HG02798 (cell line): ENCODE measurements at regions not wholly inside any gene's neighbourhood (a gene's known extent, or its start where the extent isn't known, plus 50 kb on each side); places are given as distances from the start of the nearest gene placed in this dataset.

Experiments
- ATAC-seq: cut with Tn5 transposase; IDR thresholded peaks from one replicate; pipeline ENCODE4 v1.9.1; 2021; ENCODE audit warnings: mild to moderate bottlenecking; ENCODE audit not compliant: unreplicated experiment, poor library complexity

DNA sequence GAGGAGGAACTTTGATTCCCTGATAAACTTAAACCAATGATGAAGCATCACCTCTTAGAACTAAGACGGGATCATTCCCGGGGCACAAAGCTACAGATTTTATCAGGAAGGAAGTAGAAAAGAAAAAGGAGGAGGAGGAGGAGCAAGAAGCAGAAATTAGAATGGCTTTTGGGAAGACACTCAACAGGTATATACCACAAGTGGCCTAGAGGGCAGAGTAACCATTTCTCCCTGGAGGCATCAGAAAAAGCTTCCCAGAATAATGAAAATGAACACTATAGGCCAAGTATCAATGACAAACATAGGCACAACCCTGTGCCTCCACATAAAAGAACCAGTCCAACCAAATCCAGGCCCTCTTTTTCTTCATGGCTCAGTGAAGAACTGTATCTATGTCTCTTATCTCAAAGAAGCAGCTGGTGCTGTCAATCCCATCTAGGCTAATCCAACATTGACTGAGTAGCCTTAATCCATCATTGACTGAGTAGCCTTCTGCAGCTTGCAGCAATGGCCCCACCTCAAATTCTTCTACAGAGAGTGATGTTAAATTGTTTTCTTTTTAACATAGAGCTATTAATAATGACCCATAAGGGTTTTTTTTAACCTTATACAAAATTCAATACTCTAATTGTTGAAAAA is 178.8 kb upstream of the KIF2A start:
- no peak for ATAC-seq

DNA sequence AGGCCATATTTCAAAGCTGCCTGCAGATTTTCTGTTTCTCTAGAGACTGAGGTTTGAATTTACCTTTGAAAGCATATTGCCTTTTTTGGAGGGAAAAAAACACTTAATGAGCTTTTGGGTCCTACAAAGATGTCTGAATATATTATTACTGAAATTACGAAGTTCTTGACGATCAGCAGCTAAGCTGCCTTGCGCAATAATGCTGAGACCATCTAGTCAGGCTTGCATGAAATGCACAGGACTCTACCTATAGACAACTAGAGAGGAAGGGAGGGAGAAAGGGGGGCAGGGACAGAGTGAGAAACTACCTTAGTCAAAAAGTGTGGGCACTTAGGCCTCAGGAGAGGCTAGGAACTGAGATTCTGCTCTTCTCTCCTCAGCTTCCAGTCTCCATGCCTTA is 175.9 kb upstream of the KIF2A start:
- ATAC-seq = no peak

DNA sequence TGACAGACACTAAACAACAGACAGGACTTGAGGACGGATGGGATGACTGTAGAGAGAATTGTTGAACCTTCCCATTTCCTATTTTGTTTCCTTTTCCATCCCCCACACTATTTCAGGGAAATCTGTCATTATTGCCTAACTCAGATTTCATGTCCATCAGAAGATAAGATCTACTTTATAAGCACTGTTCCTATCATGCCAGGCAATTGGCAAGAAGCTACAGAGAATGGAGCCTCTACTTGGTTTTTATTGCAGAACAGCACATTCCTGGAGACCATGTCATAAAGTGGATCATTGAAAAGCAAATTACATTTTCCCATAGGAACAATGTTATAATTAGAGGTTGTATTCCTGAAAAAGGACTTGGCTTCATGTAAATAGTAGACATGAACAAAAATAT is 173.7 kb upstream of the KIF2A start:
- ATAC-seq = no peak

DNA sequence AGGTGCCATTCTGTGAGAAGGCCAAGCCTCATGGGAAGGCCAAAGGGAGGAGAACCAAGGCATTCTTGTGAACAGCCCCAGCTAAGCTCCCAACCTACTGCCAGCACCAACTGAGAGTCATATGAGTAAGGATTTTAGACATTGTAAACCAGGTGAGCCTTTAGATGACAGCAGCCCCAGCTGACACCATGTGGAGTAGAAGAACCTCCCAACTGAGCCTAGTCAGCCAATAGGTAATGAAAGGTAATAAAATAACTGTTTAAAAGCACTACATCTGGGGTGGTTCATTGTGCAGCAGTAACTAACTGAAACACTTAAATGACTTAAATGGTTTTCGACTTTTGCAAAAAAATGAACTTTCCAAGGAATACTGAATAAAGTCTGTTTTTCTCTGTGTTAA is 172.6 kb upstream of the KIF2A start:
- ATAC-seq = no peak

DNA sequence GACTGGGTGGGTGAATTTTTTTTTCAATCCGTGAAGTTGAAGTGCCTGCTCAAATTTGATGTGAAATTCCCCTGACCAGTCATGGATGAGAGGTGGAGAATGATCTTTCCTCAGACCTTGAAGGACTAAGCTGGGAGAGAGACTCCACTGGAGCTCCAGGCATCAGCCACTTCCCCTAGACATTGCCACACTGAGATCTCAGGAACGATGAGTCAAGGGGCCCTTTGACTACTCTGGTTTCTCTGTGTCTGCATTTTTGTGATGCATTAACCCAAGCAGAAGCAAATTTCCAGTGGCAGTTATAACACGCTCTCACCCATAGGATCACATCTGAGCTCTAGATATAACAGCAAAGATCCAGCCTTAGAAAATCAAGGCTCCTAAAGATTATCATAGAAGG is 171.2 kb upstream of the KIF2A start:
- no peak for ATAC-seq

DNA sequence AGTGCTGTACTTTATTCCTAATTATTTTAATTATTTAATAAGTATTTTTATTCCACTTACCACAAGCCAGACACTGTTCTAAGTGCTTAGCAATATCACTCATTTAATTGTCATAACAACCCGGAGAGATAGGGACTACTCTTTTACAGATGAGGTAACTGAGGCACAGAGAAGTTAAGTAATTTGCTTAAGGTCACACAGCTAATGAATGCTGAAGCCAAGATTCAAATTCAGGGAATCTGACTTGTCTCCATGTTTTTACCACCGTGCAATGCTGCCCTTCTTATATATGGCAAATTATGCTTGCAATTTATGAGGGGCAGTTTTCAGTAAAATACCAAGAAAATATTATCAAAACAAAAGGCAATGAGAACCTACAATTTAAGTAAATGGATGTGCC is 168.4 kb upstream of the KIF2A start:
- no peak for ATAC-seq

DNA sequence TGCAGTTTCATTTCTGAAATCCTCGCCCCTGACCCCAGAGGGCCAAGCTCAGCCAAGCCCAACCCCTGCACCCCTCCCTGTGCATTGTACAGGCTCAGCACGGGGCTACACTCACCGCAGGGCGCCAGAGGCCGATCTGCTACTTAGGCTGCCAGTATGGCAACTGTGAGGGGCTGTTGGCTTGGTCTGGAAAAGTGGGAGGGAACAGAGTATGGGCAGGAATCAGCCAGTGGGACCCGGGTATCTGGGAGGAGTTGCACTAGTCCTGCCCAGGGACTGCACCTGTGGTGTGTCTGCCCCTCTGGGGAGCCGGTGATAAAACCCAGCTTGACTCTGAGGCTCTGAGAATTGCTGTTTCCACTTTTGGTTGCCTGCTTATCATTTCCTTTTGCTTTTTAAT is 167.4 kb upstream of the KIF2A start:
- ATAC-seq = no peak

DNA sequence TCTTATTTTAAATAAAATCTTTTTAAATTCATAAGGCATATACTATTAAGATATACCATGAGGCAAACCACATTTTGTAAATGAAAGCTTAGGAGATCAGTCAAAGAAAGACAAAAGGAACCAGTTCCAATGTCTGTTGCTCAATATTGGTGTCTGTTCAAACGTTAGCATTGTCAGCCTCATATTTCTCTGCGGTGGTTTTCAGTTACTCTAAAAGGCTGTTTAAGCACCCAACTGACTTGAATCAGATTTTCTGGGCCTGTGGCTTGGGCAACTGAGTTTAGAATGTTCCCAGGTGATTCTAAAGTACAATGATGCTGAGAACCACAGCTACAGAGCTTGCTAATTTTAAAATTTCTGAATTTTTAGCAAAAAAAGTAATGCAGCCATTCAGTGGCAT is 166.3 kb upstream of the KIF2A start:
- ATAC-seq = no peak

DNA sequence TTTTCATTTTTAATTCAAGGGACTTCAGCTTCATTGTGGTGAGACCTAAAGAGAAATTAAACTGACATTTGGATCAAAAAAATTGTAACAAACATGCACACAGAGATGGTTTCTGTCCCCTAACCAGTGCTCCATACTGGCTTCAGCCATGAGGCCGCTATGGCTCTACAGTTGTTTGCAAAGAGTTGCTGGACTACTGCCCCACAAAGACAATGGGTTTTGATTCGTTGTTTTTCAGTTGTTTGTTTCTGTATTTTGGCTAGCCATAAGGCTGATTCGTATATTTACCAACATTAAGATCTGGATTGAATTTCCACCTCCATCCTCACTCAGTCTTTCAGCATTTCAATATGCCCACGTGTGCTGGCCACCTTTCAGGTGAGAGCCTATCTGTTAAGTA is 163.7 kb upstream of the KIF2A start:
- no peak for ATAC-seq

DNA sequence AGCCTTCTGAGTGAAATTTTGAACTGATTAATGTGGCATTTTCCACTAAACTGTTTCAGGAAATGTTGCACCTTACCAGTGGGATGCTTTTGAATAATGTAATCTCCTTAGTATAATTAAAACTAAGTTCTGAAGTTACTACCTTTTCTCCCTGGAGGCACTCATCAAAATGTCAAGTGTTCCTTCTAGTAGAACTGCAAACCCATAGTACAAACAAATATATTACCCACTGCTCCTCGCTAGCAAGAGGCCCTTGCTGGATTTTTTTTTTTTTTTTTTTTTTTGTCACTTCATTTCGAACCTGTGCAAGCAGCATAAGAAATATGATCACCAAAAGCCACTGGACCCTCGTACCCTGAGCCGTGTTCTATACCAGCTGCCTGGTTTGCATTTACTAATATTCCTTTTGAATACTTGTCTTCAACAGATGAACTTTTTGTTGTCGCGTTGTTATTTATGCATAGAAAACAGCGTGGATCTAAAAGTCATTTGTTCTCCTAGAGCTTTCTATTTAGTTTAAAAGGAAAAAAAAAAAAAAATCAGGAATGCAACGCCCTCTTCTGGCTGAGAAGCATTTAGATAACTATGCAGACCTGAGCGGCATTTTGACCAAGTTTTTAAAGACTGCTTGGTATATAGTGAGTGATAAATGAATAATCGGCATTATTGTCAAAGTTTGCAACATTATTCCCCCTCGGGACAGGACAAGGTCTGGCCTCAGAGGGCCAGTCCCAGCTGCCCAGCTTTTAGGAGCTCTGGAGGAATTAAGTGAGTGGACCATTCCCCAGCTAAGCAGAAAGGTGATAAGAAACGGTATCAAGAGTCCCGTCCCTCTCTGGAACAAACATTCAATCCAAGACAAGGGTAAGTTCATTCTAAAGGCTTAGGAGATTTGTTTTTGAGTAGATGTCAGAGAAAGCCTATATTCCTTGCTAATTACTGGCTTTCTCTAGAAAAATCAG is 162.5 kb upstream of the KIF2A start:
- ATAC-seq = no peak

DNA sequence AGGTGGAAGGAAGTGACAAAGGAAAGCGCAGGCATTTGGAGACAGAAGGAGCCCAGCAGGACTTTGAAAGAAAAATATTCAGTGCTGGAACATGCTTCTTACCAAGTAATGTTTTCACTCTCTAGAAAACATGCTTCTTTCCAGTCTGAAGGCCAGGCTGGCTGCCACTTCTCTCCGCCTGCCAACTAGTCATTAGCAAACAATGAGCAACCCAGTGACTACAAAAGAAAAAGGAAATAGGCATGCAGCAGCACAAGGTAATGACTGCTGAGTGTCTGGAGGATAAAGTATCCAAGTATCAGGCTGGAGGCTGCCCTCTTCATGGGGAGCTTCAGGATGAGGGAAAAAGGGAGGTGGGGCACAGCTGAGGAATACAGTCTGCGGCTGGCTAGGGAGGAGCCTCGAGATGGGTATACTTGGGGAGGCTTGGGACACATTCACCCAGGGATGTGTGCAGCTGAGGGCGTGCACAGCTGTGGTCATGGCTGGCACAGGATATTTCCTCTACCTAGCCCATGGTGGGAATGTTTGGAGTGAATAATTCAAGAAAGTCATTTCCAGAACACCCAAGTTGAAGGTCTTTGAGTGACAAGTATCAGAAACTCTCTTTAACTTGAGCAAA is 161.5 kb upstream of the KIF2A start:
- no peak for ATAC-seq

DNA sequence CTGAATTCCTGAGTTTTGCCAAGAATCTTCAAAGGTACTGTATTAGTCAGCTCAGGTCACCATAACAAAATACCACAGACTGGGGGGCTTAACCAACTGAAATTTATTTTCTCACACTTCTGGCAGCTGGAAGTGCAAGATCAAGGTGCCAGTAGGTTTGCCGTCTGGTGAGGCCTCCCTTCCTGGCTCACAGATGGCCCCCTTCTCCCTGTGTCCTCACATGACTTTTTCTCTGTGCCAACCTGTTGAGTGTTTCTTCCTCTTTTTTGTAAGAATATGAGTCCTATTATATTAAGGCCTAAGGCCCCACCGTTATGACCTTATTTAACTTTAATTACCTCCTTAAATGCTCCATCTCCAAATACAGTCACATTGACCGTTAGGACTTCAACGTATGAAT is 156.1 kb upstream of the KIF2A start:
- ATAC-seq = no peak

DNA sequence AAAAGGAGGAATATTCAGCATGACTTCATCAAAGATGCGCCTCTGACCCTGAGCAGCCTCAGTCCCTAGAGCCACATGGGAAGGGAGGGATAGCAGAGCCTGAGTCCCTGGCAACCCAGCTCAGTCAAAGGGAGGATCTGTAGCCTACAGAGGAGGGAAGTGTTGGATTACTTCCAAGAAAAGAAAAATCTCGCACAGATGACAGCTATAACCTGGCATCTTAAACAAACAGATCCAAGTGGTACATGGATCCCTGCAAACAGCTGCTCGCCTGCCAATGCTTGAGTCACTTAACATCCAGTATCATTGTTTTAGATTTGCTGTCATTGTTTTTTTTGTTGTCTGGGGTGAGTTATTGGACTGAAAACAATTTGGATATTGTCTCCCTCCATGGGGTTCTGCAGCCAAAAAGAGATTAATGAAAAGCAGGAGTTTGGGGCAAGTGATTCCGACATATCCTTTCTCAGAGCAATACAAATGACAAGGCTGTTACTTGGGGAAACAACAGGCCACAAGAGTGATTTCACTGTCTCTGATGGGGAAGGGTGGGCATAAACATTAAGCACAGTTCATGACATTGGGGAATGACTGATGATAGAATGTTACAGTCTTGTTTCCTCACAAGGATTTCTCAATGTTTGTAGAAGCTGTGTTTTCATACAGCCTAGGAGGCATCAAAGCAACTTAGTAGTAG is 153.5 kb upstream of the KIF2A start:
- no peak for ATAC-seq

DNA sequence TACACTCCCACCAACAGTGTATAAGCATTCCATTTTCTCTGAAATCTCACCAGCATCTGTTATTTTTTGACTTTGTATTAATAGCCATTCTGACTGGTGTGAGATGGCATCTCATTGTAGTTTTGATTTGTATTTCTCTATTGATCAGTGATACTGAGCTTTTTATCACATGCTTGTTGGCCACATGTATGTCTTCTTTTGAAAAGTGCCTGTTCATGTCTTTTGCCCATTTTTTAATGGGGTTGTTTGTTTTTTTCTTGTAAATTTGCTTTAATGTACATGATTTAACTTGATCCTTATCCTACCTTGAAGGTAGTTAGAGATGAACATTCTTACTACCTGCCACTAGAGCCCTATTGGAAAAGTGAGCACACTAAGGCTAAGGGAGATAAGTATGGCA is 151.2 kb upstream of the KIF2A start:
- no peak for ATAC-seq

DNA sequence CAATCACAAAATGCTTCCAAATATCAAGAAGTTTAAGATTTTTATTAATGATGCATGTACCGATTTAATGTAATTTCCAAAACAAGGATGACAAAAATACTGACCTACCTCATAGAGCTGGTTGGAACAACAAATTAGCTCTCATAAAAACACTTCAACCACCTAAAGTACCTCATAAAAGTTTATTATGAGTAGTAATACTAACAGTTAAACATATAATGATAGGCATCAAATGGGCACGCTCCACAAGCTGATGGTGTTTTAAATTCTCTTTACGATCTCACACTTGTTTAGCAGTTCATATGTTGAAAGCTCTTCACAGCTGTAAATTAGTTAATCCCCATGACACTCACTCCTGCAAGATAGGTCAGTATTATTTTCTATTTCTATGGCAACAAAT is 150.0 kb upstream of the KIF2A start:
- no peak for ATAC-seq

DNA sequence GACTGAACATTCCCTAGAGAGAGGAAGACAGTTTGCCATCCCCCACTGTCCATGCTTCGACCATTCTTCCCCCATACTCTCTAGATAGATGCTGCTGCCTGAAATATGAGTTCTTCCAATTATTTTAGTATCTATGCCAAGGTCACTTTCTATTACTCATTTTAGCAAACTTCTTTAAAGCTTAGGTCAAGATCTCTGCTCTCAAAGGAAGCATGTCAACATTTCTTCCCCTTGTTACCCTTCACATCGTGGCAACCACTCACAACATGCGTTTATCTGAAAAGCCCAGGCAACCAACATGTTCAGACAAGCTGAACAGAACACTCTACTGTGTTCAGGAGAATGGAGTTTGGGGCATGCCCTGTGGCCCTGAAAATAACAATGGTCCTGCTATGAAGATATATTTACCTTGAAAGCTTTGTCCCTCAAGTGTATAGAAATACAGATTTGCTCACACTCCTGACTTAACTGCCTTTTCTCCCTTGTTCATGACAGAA is 138.4 kb upstream of the KIF2A start:
- no peak for ATAC-seq

DNA sequence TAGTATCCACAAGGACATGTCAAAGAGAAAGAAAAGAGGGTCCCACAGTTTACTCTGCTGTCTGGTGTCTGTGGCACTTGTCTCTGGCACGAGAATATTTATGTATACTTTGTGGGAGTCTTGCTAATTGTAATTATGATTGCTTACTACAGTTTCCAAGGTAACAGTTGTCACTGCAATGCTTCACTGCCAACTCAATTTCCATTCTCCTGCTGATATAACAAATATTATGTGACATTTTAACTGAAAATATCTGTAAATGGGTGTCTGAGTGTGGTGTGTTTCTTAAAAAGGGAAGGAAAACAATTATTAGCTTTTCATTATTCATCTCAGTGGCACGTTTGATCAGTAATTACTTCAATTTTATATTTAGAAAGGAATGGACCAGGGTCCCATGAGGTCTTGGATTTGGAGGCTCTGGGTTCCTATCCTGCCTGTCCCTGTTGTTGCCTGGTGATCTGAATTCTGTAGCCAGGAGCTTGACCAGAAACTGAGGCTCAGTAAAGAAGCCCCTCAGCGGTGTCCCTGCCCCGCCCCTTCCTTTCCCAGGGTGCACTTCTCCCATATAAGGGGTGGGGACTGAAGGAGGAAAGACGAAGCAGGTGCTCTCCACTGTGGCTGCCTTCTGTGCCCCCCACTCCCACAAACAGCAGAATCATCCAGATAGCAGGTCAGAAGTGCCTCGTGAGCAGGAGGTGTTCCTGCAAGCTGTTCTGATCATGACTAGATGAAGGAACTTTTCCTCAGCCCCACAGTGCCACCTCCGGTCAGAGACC is 137.3 kb upstream of the KIF2A start:
- no peak for ATAC-seq

DNA sequence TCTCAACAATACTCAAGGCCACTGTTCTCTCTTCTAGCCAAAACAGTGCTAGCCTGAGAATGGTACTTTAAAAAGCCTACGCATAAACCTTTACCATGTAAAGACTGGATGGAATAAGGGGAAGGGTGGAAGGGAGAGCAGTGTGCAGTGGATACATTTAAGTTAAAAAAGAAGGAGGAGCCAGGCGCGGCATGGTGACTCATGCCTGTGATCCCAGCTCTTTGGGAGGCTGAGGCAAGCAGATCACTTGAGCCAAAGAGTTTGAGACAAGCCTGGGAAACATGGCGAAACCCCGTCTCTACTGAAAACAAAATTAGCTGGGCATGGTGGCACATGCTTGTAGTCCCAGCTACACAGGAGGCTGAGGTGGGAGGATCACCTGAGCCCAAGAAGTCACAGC is 127.7 kb upstream of the KIF2A start:
- ATAC-seq = no peak

DNA sequence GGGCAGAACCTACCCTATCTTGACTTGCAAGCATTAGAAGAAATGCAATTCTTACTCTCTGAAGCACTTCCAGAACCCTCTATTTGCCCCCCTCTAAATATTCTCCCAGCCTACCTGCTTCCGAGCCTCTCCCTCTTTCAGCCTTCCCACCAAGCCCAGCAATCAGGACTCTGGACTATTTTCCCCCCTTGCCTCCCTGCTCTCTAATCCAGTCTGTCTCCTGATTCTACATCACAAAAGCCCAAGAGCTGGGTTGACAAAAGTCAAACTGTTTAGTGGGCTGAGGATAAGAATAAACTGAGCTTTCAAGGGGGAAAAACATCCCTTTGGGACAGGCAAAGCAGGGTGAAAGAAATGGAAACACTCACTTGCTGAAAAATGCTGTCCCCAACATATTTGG is 123.2 kb upstream of the KIF2A start:
- ATAC-seq = no peak

DNA sequence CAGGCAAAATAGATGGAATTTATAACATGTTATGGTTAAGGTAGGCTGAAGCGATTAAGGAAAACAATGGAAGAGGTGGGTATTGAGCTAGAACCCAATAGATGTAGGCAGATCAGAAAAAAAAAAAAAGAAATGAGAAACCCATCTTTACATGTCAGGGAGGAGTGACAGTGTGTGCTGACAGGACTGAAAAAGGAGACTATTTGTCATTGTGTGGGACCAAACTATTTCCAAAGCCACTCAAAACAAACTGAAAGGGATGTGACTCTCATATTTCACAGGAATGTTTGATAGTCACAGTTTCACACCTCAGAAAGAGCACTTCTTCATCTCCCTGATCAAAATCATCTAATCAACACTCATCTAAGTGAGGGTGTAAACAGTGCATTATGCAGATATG is 122.3 kb upstream of the KIF2A start:
- no peak for ATAC-seq
